SK-N-SH (cell line): ENCODE measurements at regions not wholly inside any gene's neighbourhood (a gene's known extent, or its start where the extent isn't known, plus 50 kb on each side); places are given as distances from the start of the nearest gene placed in this dataset.

Experiments
- CTCF ChIA-PET: fragments of 300-600, 350-600 bp; formaldehyde crosslinking; extraction: SDS; loops from one replicate; lab custom pipeline; 2021; lab: Yijun Ruan, JAX
- POLR2A ChIA-PET: fragments of 350-600 bp; sonication (Branson Sonifier 250); formaldehyde crosslinking; extraction: SDS; loops from one replicate; lab custom pipeline; 2020; ENCODE audit warnings: antibody characterized with exemption, inconsistent platforms; lab: Yijun Ruan, JAX
- DNase-seq: peaks from one replicate; pipeline ENCODE4 v3.0.0; 2012
- H2AFZ ChIP-seq: fragments of 200-600 bp; sonication (generic); 2 replicates; pipeline ENCODE4 v1.8.1; 2016; ENCODE audit warnings: antibody characterized with exemption, mild to moderate bottlenecking, low read depth
- H3F3A ChIP-seq: fragments of 200-600 bp; sonication (generic); replicated peaks from 2 replicates; pipeline ENCODE3; 2016; ENCODE audit warnings: antibody characterized with exemption, mild to moderate bottlenecking; ENCODE audit not compliant: insufficient read depth
- H3K27ac ChIP-seq, 2 experiments: fragments of 200-500 bp in 1 of 2; fragments of 200-600 bp in 1 of 2; sonication (Bioruptor generic) in 1 of 2; sonication (generic), shearing (Covaris generic) in 1 of 2; 2 replicates each; pipeline versions ENCODE4 v1.5.1 to v1.6.1; 2014 to 2016; ENCODE audit warnings: low read depth in 2 of 2, inconsistent platforms in 1 of 2, low read length in 1 of 2, mild to moderate bottlenecking in 1 of 2, mixed read lengths in 1 of 2
- H3K27me3 ChIP-seq: fragments of 200-600 bp; sonication (generic), shearing (Covaris generic); 2 replicates; pipeline ENCODE4 v1.6.1; 2016; ENCODE audit warnings: mixed run types; ENCODE audit not compliant: insufficient read depth
- H3K36me3 ChIP-seq, 2 experiments: fragments of 200-500 bp in 1 of 2; fragments of 200-600 bp in 1 of 2; sonication (Bioruptor generic) in 1 of 2; sonication (generic) in 1 of 2; replicated peaks in 1 of 2; 2 replicates each; pipeline versions ENCODE3 to v1.5.1; 2014 to 2016; ENCODE audit warnings: low read length in 1 of 2, mild to moderate bottlenecking in 1 of 2; ENCODE audit not compliant: insufficient read depth in 2 of 2, control insufficient read depth in 1 of 2
- H3K4me1 ChIP-seq, 2 experiments: fragments of 200-500 bp in 1 of 2; fragments of 200-600 bp in 1 of 2; sonication (Bioruptor generic) in 1 of 2; sonication (generic), shearing (Covaris generic) in 1 of 2; 2 replicates each; pipeline versions ENCODE4 v1.5.1 to v1.6.1; 2014 to 2016; ENCODE audit warnings: low read depth in 1 of 2, low read length in 1 of 2, mixed run types in 1 of 2; ENCODE audit not compliant: insufficient read depth in 2 of 2, control insufficient read depth in 1 of 2
- H3K4me2 ChIP-seq: fragments of 200-600 bp; sonication (generic), shearing (Covaris generic); 2 replicates; pipeline ENCODE4 v1.6.1; 2017; ENCODE audit warnings: mixed run types
- H3K4me3 ChIP-seq, 2 experiments: fragments of 200-500 bp in 1 of 2; fragments of 200-600 bp in 1 of 2; sonication (Bioruptor generic) in 1 of 2; sonication (generic), shearing (Covaris generic) in 1 of 2; 2 replicates each; pipeline versions ENCODE4 v1.5.1 to v1.8.1; 2014 to 2016; ENCODE audit warnings: low read depth in 2 of 2, inconsistent platforms in 1 of 2, low read length in 1 of 2, mild to moderate bottlenecking in 1 of 2, mixed read lengths in 1 of 2, moderate library complexity in 1 of 2
- H3K79me2 ChIP-seq: fragments of 200-600 bp; sonication (generic); 2 replicates; pipeline ENCODE4 v1.8.1; 2017; ENCODE audit warnings: mild to moderate bottlenecking; ENCODE audit not compliant: insufficient read depth
- H3K9ac ChIP-seq: fragments of 200-600 bp; sonication (generic); 2 replicates; pipeline ENCODE4 v1.6.1; 2017; ENCODE audit warnings: mixed run types
- H3K9me2 ChIP-seq: fragments of 200-600 bp; sonication (generic); 2 replicates; pipeline ENCODE4 v1.6.1; 2017; ENCODE audit warnings: mixed run types
- H3K9me3 ChIP-seq: fragments of 200-600 bp; sonication (generic); 2 replicates; pipeline ENCODE4 v1.6.1; 2017; ENCODE audit warnings: mixed run types, mild to moderate bottlenecking, moderate library complexity
- H4K20me1 ChIP-seq: fragments of 200-600 bp; sonication (generic); 2 replicates; pipeline ENCODE4 v1.6.1; 2017; ENCODE audit warnings: mild to moderate bottlenecking, mixed run types; ENCODE audit not compliant: insufficient read depth
- ELF1 ChIP-seq: IDR thresholded peaks from 2 replicates; pipeline ENCODE4 v1.4.0; 2012
- EP300 ChIP-seq, 2 experiments: IDR thresholded peaks; 2 replicates each; pipeline versions ENCODE4 v1.4.0 to v1.6.1; 2012; ENCODE audit warnings: borderline replicate concordance in 1 of 2, low read depth in 1 of 2, low read length in 1 of 2
- EZH2phosphoT487 ChIP-seq: fragments of 200-600 bp; sonication (generic); IDR thresholded peaks from 2 replicates; pipeline ENCODE4 v1.6.1; 2017; ENCODE audit warnings: low read depth, mixed run types, mild to moderate bottlenecking, antibody characterized with exemption, moderate library complexity, borderline replicate concordance
- FOXJ3 ChIP-seq: sonication (generic); formaldehyde crosslinking; IDR thresholded peaks from 2 replicates; pipeline ENCODE4 v1.5.1; 2020; ENCODE audit warnings: mild to moderate bottlenecking, missing genetic modification reagents
- FOXM1 ChIP-seq: IDR thresholded peaks from 2 replicates; pipeline ENCODE4 v1.4.0; 2012; ENCODE audit warnings: low read depth, mild to moderate bottlenecking
- GATA2 ChIP-seq: sonication (generic); formaldehyde crosslinking; IDR thresholded peaks from 2 replicates; pipeline ENCODE4 v1.5.0; 2020; ENCODE audit warnings: mild to moderate bottlenecking, missing genetic modification reagents
- NRF1 ChIP-seq: IDR thresholded peaks from 2 replicates; pipeline ENCODE4 v1.6.1; 2012; ENCODE audit warnings: low read depth, mild to moderate bottlenecking, low read length
- PBX3 ChIP-seq: IDR thresholded peaks from 2 replicates; pipeline ENCODE4; 2012
- RAD21 ChIP-seq: IDR thresholded peaks from 2 replicates; pipeline ENCODE4 v1.6.1; 2012; ENCODE audit warnings: mild to moderate bottlenecking, low read length
- REST ChIP-seq: IDR thresholded peaks from 2 replicates; pipeline ENCODE4 v1.6.1; 2012; ENCODE audit warnings: mild to moderate bottlenecking, low read depth, low read length, moderate library complexity
- RXRA ChIP-seq: IDR thresholded peaks from 2 replicates; pipeline ENCODE4 v1.4.0; 2012; ENCODE audit warnings: low read depth, mild to moderate bottlenecking, borderline replicate concordance
- SMC3 ChIP-seq: IDR thresholded peaks from 2 replicates; pipeline ENCODE4 v1.6.1; 2012; ENCODE audit warnings: low read depth, low read length, improper control_type of control experiment
- TCF12 ChIP-seq: IDR thresholded peaks from 2 replicates; pipeline ENCODE4 v1.4.0; 2012
- YY1 ChIP-seq: IDR thresholded peaks from 2 replicates; pipeline ENCODE4 v1.4.0; 2012; ENCODE audit warnings: low read depth, mild to moderate bottlenecking
- ZBTB33 ChIP-seq: IDR thresholded peaks from 2 replicates; pipeline ENCODE4 v1.4.0; 2012; ENCODE audit warnings: low read depth, borderline replicate concordance
- WGBS: methylation state at CpG from one replicate; pipeline ENCODE4 v1.1.6; 2017; ENCODE audit warnings: low lambda C conversion rate; 5-methylcytosine and 5-hydroxymethylcytosine counted together
- TF ChIP-seq, protein P1 (sequence below): IDR thresholded peaks from 2 replicates; pipeline ENCODE4 v1.4.0; 2012; ENCODE audit warnings: low read depth, borderline replicate concordance
- TF ChIP-seq, protein P2 (sequence below): IDR thresholded peaks from 2 replicates; pipeline ENCODE4 v1.4.0; 2012; ENCODE audit warnings: low read depth

GRCh38 chr10:29174389-29174788 is 114.5 kb upstream of the LYZL1 start:
- 64% methylated on average over 2 of the region's 2 CpGs for WGBS
- Histone ChIP-seq H3K4me1 (no peaks in the 10 kb centered on the region), H3K4me3 (no peak overlapping the region), H3K27me3 (no peaks in the 10 kb centered on the region), H3K79me2 (no peaks in the 10 kb centered on the region), H3K36me3 (no peaks in the 10 kb centered on the region), H2AFZ (no peak overlapping the region), H3K27ac (no peak overlapping the region), H3K9ac (no peak overlapping the region), H3K4me2 (no peak overlapping the region), H4K20me1 (no peaks in the 10 kb centered on the region), H3K9me2 (no peaks in the 10 kb centered on the region), H3F3A (no peaks in the 10 kb centered on the region), H3K9me3 (no peaks in the 10 kb centered on the region)
- no peak for DNase-seq
- CTCF ChIA-PET = no interaction called here
- TF ChIP-seq ZBTB33 = no peak
- TF ChIP-seq REST = no peak
- TF ChIP-seq FOXJ3 = no peak
- TF ChIP-seq, protein P1, sequence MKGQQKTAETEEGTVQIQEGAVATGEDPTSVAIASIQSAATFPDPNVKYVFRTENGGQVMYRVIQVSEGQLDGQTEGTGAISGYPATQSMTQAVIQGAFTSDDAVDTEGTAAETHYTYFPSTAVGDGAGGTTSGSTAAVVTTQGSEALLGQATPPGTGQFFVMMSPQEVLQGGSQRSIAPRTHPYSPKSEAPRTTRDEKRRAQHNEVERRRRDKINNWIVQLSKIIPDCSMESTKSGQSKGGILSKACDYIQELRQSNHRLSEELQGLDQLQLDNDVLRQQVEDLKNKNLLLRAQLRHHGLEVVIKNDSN = no peak
- TF ChIP-seq SMC3 = no peak
- no peak for TF ChIP-seq RAD21
- TF ChIP-seq EP300 (IDR thresholded peaks at IDR 0.05; ENCODE audit: borderline replicate concordance in 1 of 2, low read depth in 1 of 2, low read length in 1 of 2) = no peak
- no peak for TF ChIP-seq YY1
- no peak for TF ChIP-seq TCF12
- no peak for TF ChIP-seq NRF1
- TF ChIP-seq RXRA = no peak
- no peak for TF ChIP-seq FOXM1
- TF ChIP-seq GATA2 (CRISPR knock-in tag) = no peak
- TF ChIP-seq EZH2phosphoT487 = no peak
- no peak for TF ChIP-seq PBX3
- no peak for TF ChIP-seq ELF1
- TF ChIP-seq, protein P2, sequence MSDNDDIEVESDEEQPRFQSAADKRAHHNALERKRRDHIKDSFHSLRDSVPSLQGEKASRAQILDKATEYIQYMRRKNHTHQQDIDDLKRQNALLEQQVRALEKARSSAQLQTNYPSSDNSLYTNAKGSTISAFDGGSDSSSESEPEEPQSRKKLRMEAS = no peak
- POLR2A ChIA-PET = no interaction called here
